NCI-H146 treated with DMSO at 0.1 percent for 48 hours (cell line): ENCODE measurements at regions not wholly inside any gene's neighbourhood (a gene's known extent, or its start where the extent isn't known, plus 50 kb on each side); places are given as distances from the start of the nearest gene placed in this dataset.

ENCODE experiments used
- DNase-seq: peaks from one replicate; lab custom pipeline; 2025; ENCODE audit not compliant: unreplicated experiment; lab: John Stamatoyannopoulos, UW

DNA sequence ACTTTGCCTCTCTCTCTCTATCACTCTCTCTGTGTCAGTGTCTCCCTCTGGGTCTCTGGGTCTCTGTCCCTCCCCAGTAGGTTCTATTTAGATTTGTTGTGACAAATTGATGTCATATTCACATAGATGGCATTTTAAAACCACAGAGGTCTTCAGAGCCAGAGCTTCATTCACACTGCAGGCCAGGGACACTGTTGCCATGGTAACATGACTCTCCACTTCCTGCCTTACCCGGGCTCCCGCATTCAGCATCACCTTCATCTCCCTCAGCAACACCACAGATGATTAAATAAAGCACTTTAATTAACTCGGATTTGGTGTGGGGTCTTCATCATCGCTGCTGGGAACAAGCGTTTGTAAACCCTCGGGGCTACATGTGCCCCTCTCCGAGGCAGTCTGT, 132.6 kb downstream of the ETS2 start:
- DNase-seq = peak; percentile 55

DNA sequence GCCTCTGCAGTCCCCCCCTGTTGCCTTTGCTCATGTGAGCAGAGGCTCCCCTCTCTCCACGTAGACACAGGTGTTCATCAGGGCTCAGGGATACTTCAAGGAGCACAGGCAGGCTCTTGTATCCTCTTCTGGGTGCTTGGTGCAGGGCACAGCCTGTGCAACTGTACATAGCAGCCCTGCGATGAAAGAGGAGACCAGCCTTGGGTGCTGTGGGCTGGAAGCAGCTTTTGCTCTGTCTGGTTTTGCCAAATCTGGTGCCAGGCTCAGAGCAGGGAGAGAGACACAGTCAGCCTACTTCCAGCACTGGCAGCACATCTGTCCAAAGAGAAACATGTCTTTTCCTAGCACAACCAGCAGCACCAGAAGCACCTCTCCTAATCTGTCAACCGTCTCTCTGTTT, 132.1 kb downstream of the ETS2 start:
- DNase-seq = no peak

DNA sequence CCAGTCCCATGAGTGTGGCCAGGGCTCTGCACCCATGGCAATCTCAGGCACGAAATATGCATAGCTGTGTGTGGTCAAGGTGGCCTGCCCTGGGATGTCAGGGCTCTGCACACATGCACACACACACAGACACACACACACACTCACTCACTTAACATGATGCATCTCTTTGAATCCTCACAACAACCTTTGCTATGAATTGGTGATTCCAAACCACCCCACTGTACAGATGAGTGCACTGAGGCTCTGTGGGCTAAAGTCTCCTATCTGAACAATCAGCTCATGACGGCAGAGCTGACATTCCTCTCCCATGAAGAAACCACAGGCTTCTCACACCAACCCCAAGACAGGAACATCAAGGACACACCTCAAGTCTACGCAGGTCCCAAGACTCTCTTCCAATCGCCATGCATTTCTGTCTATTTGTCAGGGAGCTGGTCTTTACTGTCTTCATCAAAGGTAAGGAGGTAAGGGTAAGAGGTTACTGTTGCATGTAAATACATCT, 131.6 kb downstream of the ETS2 start:
- DNase-seq = no peak

DNA sequence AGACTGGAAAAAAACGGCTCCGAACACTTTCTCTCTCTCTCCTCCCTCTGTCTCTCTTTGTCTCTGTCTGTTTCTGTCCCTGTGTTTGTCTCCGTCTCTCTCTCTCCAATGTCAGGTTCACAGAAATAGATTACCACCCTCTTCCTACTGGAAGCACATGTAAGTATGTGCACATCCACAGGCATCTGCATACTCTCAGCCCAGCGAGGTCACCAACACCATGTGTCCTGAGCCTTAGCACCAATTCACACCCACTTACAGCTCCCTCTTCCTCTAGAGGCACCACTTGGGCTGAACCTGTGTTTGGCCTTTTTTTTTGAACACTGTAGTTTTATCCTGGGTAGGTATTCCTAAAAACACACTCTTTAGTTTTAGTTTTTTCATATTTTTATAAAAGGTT, 130.5 kb downstream of the ETS2 start:
- no peak for DNase-seq

DNA sequence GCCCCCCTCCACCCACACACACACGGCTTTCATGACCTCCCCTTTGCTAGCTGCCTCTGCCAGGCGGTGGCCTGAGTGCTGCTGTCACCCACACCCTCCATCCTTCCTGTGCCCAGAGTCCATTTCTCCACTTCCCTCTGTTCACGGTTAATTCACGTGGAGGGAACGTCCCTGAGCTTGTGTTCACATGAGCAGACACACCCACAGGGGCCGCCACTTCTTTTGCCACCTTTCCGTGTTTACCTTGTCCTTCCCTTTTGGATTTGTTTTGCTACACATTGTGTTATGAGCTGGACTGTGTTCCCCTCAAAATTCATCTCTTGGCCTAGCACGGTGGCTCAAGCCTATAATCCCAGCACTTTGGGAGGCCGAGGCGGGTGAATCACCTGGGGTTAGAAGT, 128.0 kb downstream of the ETS2 start:
- DNase-seq = no peak

DNA sequence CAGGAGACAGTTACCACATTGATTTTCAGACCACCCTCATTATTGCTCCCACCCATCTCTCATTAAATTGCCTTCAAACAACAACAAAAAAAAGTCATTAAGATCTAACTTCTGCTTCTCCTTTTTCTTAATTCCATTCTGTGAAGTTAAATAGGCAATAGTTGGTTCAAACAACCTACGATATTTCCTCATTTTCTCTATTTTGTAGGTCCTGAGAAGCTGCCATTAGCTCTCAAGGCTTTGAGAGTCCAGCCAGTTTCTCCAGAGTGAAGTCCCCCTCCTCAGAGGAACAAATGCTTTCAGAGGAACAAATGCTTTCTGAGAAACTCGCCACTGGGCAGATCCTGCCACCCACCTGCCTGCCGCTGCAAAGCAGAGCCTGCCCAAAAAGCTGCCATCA, 125.6 kb downstream of the ETS2 start:
- DNase-seq = no peak

DNA sequence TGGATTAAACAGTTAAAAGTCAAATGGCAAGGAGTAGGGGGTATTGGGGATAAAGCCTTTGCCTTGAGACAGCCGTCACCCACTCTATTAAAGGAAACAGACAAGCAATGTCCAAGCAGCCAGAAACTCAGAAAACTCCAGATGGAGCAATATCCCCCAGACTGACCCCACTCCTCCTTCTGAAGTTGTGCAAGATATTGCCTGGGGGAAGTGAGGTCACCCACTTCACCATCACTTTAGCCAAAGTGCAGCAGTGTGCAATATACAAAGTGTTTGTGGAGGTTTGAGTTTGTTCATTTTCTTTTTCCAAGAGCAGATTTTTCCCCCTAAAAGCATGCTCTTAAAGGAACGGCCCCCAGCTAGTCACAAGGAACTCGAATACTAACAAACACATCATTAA, 125.1 kb downstream of the ETS2 start:
- no peak for DNase-seq

DNA sequence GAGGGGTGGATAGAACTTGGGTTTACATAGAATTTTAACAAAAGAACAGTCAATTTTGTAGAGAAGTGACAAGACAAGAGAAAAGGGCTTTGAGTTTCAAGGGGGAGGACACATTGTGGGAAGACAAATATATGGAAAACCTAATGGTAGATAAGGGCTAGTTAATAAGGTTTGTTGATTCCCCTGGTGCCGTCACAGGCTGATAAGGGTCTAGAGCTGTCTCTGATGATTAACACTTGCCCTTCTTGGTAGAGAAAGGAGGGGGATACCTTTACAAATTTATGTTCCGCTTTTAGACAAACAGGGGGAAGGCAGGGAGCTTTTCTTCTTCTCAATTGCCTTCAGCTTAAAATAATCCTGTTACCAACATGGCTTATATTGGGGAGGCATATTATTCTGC, 124.3 kb downstream of the ETS2 start:
- no peak for DNase-seq

DNA sequence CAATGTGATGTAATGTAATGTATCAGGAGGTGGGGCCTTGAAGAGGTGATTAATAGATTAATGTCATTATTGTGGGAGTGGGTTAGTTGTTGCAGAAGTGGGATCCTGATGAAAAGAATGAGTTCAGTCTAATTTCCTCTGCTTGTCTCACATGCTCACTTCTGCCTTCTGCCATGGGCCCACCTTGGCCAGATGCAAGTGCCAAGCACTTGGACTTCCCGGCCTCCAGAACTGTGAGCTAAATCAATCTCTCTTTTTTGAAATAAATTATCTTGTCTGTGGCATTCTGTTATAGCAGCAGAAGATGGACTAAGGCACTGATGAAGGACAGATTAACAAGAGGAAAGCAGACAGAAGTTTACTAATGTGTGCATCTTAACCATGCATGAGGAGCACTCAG, 123.9 kb downstream of the ETS2 start:
- DNase-seq = no peak

DNA sequence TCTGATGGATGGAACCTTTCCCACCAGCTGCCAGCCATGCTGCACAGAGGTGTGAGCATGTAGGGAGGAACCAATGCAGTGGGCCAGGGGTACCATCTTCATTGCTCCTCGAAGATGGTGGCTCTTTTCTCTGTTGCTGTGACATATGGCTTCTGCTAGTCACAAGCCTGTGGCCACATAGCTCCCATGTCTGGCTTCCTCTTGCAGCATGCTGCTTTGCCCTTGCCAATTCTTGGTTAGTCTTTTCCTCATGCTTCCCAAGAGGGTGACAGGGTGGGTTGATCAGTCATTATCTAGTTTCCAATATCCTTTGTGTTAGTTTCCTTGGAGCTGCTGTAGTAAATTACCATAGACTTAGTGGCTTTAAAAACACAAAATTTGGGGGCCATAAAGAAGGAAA, 123.4 kb downstream of the ETS2 start:
- DNase-seq = no peak

DNA sequence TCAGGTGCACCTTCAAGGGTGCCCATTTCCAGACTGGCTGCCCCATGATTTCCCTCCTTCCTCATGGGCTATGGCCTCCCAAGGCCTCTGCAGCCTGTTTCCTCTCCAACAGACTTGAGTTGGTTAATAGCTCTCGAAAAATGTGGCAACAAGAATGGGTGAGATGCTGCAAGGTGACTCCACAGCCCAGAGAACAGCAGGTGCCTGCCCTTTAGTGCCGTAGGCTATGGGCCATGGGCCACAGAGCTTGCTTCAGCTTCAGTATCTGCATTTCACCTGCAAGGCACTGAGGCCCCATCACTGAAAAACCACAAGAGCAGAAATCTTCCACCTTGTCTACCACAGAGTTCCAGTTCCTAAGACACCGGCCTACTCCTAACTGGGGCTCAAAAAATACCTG, 122.0 kb downstream of the ETS2 start:
- DNase-seq = no peak

DNA sequence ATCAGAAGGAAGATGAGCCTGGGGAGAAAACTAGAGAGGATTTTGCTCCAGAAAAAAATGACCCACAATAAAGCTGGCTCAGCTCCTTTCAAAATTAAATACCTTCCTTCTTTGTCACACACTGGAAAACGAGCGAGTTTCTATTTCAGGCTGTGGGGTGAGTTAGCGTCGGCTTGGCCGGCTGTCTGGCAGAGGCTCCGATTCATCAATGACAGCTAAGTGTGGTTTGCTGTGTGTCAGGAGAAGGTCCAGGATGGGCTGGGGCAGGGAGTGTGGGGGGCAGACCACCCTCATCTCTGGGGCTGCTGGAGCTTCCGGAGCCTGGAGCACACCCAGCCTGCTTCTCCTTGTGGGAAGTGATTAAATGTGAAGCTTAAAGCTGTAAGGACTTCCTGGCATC, 120.2 kb downstream of the ETS2 start:
- DNase-seq = no peak

DNA sequence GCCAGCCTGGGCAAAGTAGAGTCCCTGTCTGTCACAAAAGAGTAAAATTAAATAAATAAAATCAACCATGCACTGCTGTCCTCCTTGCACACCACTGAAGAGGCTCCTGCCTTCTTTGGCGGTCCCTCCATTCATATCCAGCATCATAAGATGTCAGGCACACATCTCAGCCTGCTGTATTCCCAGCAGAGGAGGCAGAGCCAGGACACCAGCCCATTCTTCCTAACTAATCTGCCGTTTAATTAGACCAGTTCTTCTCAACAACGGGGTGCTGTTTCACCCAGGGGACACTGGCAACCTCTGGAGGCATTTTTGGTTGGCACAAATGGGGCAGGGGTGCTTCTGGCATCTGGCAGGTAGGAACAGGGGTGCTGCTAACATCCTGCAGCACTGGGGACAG, 119.7 kb downstream of the ETS2 start:
- DNase-seq = no peak

DNA sequence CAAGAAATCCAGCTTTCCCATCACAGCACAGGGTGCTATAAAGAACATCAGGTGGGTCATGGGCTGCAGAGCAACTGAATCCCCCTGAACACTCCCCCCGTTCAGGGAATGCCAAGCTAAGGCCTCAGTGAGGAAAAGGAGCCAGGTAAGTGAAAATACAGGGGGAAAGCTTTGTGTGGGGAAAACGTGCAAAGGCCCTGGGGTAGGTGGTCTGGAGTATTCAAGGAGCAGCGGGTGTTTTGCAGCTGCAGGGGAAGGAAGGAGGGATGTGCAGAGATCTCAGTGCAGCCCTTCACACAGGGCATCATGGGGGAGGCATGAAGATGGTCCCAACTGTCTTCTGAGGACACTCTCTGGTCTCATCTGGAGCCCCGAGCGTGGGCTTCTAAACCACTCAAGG, 119.2 kb downstream of the ETS2 start:
- DNase-seq = no peak

DNA sequence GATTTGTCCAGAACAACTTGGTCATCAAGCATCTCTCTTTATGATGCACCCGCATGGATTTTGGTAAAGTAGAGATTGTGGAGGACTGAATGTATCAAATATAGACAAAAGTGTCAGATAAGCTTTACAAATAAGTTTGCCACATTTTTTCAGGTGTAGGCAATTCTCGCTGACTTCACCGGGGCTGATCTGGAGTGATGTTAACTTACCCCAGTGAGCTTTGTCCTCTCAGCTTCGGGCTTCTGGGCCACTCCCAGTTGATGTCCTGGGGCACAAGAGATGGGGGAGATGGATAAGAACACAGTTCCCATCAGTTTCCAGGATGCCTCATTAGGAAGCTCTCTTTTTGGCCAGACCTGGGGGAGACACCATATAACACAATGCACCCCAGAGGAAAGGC, 117.7 kb downstream of the ETS2 start:
- no peak for DNase-seq

DNA sequence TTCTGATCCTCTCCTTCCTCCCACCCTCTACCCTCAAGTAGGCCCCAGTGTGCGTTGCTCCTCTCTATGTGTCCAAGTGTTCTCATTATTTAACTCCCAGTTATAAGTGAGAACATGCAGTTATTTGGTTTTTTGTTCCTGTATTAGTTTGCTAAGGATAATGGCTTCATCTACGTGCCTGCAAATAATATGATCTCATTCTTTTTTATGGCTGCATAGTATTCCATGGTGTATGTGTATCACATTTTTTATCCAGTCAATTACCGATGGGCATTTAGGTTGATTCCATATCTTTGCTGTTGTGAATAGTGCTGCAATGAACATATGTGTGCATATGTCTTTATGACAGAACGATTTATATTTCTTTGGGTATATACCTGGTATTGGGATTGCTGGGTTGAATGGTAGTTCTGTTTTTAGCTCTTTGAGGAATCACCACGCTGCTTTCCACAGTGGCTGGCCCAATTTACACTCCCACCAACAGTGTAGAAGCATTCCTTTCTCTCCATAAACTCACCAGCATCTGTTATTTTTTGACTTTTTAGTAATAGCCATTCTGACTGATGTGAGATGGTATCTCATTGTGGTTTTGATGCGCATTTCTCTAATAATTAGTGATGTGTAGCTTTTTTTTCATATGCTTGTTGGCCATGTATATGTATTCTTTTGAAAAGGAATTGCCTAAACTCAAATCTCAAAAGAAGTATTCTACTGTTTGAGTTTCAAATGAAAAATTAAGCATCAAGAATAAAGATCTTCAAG, 116.9 kb downstream of the ETS2 start:
- no peak for DNase-seq

DNA sequence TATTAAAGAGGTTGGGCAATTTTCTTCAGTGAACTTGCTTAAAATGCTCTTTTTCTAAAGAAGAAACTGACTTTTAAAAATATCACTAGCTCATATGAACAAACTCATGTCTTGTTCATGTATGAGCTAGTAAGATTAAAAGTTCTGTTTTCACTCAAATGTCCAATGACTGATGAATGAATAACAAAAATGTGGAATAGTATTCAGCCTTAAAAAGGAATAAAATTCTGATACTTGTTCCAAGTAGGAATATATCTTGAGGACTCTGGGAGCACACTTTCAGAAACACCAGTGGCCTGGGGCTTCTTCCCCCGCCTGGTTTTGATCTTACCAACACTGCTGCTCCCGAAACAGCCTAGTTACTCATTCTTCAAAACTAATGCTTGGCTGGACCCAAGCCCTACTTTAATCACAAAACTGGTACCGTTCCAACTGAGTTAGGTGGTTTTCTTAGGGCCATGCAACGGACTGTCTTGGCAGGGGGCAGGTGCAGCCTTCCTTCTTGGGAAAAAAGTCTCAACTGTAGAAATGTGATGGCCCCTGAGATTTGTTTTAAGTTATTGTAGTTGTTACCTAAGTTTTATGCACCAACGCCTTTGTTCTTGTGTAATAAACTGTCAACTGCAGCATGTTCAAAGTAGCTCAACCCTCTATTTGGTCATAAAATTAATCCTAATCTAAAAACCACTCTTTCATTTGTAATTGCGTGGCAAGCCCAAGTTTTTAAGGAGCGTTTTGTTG, 116.0 kb downstream of the ETS2 start:
- DNase-seq = no peak

DNA sequence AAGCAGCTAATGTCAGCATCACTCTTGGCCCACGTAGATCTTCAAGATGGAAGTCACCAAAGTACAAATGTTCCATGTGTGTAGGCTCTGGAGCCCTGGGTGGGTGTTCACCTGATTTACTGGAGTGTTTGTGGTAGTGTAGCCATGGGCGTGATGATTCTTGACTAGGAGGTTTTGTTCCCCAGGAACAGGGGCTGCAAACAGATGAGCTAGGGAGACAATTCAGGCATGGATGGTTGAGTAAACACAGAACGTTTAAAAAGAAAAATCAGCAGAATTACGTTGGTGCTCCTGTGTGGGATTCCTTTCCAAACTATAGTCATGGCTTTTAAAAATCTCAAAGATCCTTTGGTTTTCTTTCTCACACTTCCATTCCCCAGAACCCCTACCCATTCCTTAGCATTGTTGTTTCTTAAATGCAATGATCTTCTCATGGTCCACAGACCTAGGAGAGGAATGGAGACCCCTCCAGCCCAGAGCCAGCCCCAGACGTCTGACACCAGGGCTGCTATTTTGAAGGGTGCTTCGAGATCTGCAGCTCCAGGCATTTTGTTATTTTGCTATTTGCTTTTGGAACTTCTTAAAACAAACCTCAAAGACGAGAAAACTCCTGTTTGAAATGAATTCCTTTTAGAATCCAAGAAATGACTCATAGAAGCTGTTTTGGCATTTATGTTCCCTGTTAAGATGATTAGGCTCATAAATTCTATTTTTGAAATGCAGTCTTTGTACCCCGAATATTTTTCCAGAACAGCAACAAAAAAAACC, 115.1 kb downstream of the ETS2 start:
- no peak for DNase-seq

DNA sequence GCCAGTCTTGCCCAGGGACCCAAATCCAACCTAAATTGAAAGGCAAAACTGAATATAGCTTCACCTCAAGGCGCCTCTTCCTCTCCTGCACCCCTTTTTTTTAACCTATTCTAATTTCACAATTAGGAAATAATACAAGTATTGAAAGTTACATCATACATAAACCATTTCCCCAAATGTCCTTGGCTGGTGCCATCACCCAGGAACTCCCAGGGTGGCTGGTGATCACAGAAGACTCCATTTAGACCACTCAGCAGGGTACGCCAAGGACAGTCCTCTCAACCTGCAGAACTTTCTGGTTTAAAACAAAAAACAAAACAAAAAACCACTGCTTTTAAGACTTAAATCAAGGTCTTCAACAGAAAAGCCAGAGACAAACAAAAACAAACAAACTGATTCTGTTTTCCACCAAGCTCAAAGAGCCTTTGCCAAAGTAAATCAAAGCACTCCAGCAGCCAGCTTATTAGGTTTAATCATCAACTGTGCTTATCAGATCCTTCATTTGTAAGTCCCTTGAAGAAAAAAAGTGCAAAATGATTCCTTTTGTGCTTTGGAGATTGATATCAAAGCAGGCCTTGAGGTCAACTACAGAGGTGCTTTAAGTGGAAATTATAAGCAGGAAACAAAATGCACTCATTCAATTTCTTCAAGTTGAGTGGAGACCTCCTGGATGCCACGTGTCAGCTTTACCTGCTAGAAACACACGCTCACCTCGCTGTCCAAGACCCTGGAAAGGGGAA, 113.0 kb downstream of the ETS2 start:
- DNase-seq = no peak

DNA sequence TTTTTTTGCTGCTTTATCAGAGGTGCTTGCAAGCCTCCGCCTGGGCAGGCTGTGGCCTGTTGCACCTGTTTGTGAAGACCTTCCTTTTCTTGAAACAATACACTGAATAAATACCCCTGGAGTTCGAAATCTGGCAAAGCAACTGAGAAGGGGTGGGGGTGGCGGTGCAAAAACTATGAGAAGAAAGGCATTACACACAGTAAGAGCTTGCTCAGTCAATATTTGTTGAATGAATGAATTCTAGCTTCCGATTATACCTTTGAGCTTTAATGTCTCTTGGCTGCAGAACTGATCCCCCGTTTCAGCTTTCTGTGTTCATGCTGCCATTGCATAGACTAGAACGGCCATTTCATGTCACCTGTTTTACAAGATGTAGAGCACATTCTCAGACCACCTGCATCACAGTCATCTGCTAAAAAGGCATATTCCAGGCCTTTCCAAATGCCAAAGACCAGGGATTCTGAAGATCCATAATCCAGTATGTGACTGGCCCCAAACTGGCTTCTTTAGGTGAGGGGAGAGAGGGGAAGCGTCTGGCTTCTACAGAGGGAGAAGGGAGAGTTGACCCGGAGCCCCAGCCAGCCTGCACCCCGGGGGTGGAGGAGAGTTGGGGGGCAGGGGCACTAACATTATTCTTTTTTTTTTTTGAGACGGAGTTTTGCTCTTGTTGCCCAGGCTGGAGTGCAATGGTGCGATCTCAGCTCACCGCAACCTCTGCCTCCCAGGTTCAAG, 111.5 kb downstream of the ETS2 start:
- DNase-seq = peak; percentile 87
